H9 (cell line): ENCODE measurements at regions not wholly inside any gene's neighbourhood (a gene's known extent, or its start where the extent isn't known, plus 50 kb on each side); places are given as distances from the start of the nearest gene placed in this dataset.

Experiments
- DNase-seq: peaks from one replicate; pipeline ENCODE4 v3.0.0-alpha.2; 2017
- H2AFZ ChIP-seq: one replicate; pipeline ENCODE4 v1.6.1; 2013; ENCODE audit warnings: mild to moderate bottlenecking, low read length, control low read depth, moderate library complexity
- H2AK5ac ChIP-seq: 2 replicates; pipeline ENCODE4 v1.6.1; 2013; ENCODE audit warnings: low read length, control low read depth, mixed read lengths; ENCODE audit not compliant: insufficient read length
- H2BK120ac ChIP-seq: one replicate; pipeline ENCODE4 v1.6.1; 2013; ENCODE audit warnings: low read depth, mild to moderate bottlenecking, low read length, control low read depth, inconsistent platforms; ENCODE audit not compliant: poor library complexity, severe bottlenecking
- H2BK12ac ChIP-seq: 2 replicates; pipeline ENCODE4 v1.6.1; 2013; ENCODE audit warnings: low read length, control low read depth, mixed read lengths, low read depth; ENCODE audit not compliant: insufficient read length
- H2BK15ac ChIP-seq: 2 replicates; pipeline ENCODE4 v1.6.1; 2013; ENCODE audit warnings: low read depth, low read length, control low read depth
- H2BK20ac ChIP-seq: one replicate; pipeline ENCODE4 v1.6.1; 2013; ENCODE audit warnings: low read depth, mild to moderate bottlenecking, low read length, control low read depth, inconsistent platforms; ENCODE audit not compliant: poor library complexity, severe bottlenecking
- H2BK5ac ChIP-seq: 2 replicates; pipeline ENCODE4 v1.6.1; 2013; ENCODE audit warnings: low read length, control low read depth, mixed read lengths; ENCODE audit not compliant: insufficient read length
- H3K14ac ChIP-seq: 2 replicates; pipeline ENCODE4 v1.6.1; 2013; ENCODE audit warnings: low read length, control low read depth; ENCODE audit not compliant: insufficient read depth
- H3K18ac ChIP-seq: 2 replicates; pipeline ENCODE4 v1.6.1; 2013; ENCODE audit warnings: low read depth, mild to moderate bottlenecking, mixed read lengths, low read length, control low read depth; ENCODE audit not compliant: insufficient read length
- H3K23ac ChIP-seq: 2 replicates; pipeline ENCODE4 v1.6.1; 2013; ENCODE audit warnings: low read length, control low read depth, mixed read lengths, low read depth; ENCODE audit not compliant: insufficient read length
- H3K23me2 ChIP-seq: 2 replicates; pipeline ENCODE4 v1.6.1; 2013; ENCODE audit warnings: low read depth, mild to moderate bottlenecking, mixed read lengths, low read length, control low read depth; ENCODE audit not compliant: insufficient read length, poor library complexity, severe bottlenecking
- H3K27ac ChIP-seq: 2 replicates; pipeline ENCODE4 v1.5.1; 2013; ENCODE audit warnings: low read length, control low read depth, mixed read lengths, low read depth; ENCODE audit not compliant: insufficient read length
- H3K27me3 ChIP-seq: 2 replicates; pipeline ENCODE4 v1.6.1; 2013; ENCODE audit warnings: low read length, control low read depth, inconsistent platforms; ENCODE audit not compliant: insufficient read depth
- H3K4ac ChIP-seq: 2 replicates; pipeline ENCODE4 v1.6.1; 2013; ENCODE audit warnings: low read depth, mild to moderate bottlenecking, control low read depth, inconsistent platforms, low read length, moderate library complexity
- H3K4me1 ChIP-seq: 2 replicates; pipeline ENCODE4 v1.6.1; 2013; ENCODE audit warnings: low read length, control low read depth, inconsistent platforms; ENCODE audit not compliant: insufficient read depth
- H3K4me2 ChIP-seq: 2 replicates; pipeline ENCODE4 v1.6.1; 2013; ENCODE audit warnings: low read length, control low read depth, mixed read lengths; ENCODE audit not compliant: insufficient read length, insufficient read depth
- H3K56ac ChIP-seq: 2 replicates; pipeline ENCODE4 v1.6.1; 2013; ENCODE audit warnings: low read depth, mild to moderate bottlenecking, mixed read lengths, low read length, control low read depth; ENCODE audit not compliant: insufficient read length
- H3K79me1 ChIP-seq: 2 replicates; pipeline ENCODE4 v1.6.1; 2013; ENCODE audit warnings: low read depth, mild to moderate bottlenecking, moderate library complexity, low read length, control low read depth, inconsistent platforms; ENCODE audit not compliant: insufficient read depth, poor library complexity, severe bottlenecking
- H3K79me2 ChIP-seq: 2 replicates; pipeline ENCODE4 v1.6.1; 2013; ENCODE audit warnings: low read length, control low read depth, inconsistent platforms; ENCODE audit not compliant: insufficient read depth
- H3K9ac ChIP-seq: 2 replicates; pipeline ENCODE4 v1.6.1; 2013; ENCODE audit warnings: low read length, control low read depth, mixed read lengths; ENCODE audit not compliant: insufficient read length; ENCODE audit errors: extremely low read depth
- H3K9me3 ChIP-seq: one replicate; pipeline ENCODE4 v1.6.1; 2013; ENCODE audit warnings: low read depth, low read length, inconsistent platforms; ENCODE audit not compliant: control insufficient read depth
- H3T11ph ChIP-seq: one replicate; pipeline ENCODE4 v1.6.1; 2013; ENCODE audit warnings: mild to moderate bottlenecking, low read length, control low read depth, inconsistent platforms
- H4K20me1 ChIP-seq: one replicate; pipeline ENCODE4 v1.6.1; 2013; ENCODE audit not compliant: control insufficient read depth, insufficient read length, insufficient read depth
- H4K5ac ChIP-seq: 2 replicates; pipeline ENCODE4 v1.6.1; 2013; ENCODE audit warnings: low read depth, mild to moderate bottlenecking, mixed read lengths, low read length, control low read depth; ENCODE audit not compliant: insufficient read length
- H4K8ac ChIP-seq: replicated peaks from 2 replicates; pipeline ENCODE4 v1.6.1; 2013; ENCODE audit warnings: low read length, control low read depth, mixed read lengths, low read depth; ENCODE audit not compliant: insufficient read length
- H4K91ac ChIP-seq: 2 replicates; pipeline ENCODE4 v1.6.1; 2013; ENCODE audit warnings: low read depth, mild to moderate bottlenecking, moderate library complexity, mixed read lengths, low read length, control low read depth; ENCODE audit not compliant: insufficient read length
- H3K27ac Mint-ChIP-seq, 3 experiments: 2 replicates in 2 of 3; 3 replicates in 1 of 3; pipeline ENCODE4 v1.8.0; 2020 to 2021; ENCODE audit warnings: mixed read lengths in 3 of 3, mild to moderate bottlenecking in 1 of 3, moderate library complexity in 1 of 3
- H3K27me3 Mint-ChIP-seq: 2 replicates; pipeline ENCODE4 v1.8.0; 2021; ENCODE audit warnings: low read depth, mild to moderate bottlenecking, moderate library complexity, mixed read lengths
- H3K36me3 Mint-ChIP-seq, 3 experiments: 2 replicates in 2 of 3; 3 replicates in 1 of 3; pipeline ENCODE4 v1.8.0; 2020 to 2021; ENCODE audit warnings: low read depth in 3 of 3, mixed read lengths in 3 of 3; ENCODE audit not compliant: insufficient read depth in 1 of 3
- H3K4me1 Mint-ChIP-seq, 2 experiments: 2 replicates each; pipeline ENCODE4 v1.8.0; 2020; ENCODE audit warnings: mixed read lengths in 2 of 2
- H3K4me3 Mint-ChIP-seq, 2 experiments: 2 replicates in 1 of 2; 3 replicates in 1 of 2; pipeline ENCODE4 v1.8.0; 2020 to 2021; ENCODE audit warnings: mild to moderate bottlenecking in 2 of 2, mixed read lengths in 2 of 2, moderate library complexity in 1 of 2
- H3K9me3 Mint-ChIP-seq, 2 experiments: 2 replicates in 1 of 2; 3 replicates in 1 of 2; pipeline ENCODE4 v1.8.0; 2020; ENCODE audit warnings: mild to moderate bottlenecking in 2 of 2, mixed read lengths in 2 of 2, moderate library complexity in 1 of 2
- WGBS: extraction: QIAGEN DNeasy Blood & Tissue Kit; methylation state at CpG from one replicate; pipeline ENCODE4 v1.1.7; 2013; ENCODE audit warnings: missing lambda C conversion rate, low lambda C conversion rate, mixed read lengths; ENCODE audit not compliant: insufficient read length; ENCODE audit errors: extremely low coverage; 5-methylcytosine and 5-hydroxymethylcytosine counted together
- TF ChIP-seq, protein P1 (sequence below): fragments of 200-600 bp; sonication (generic); conservative IDR thresholded peaks from 3 replicates; pipeline ENCODE4 v1.8.0; 2021; ENCODE audit warnings: antibody characterized with exemption, mild to moderate bottlenecking

DNA sequence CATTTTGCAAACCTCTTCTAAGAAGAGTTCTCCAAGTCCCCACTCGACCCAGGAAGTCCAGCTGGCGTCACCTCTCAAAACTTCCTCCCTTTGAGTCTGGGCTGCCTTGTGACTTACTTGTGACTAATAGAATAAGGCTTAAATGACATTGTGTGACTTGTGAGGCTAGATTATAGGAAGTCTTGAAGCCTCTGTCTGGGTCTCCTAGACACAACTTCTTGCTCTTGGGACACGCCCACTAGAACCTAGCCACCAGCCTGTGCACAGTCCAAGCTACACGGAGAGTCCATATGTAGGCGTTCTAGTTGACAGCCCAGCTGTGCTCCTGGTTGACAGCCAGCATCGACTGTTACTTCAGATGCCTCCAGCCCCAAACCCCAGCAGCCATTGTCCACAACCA lies 66.7 kb upstream of the TANC2 start:
- peaks cover 0 to 2% of the 10 kb centered on the region in 2 experiments; a peak in 1 of 5 replicates for H3K9me3 Mint-ChIP-seq
- no CpG with 5 or more reads among the region's 6 CpGs for WGBS

More for the DNA sequence above, 66.7 kb upstream of the TANC2 start:
- H3K23ac ChIP-seq, result no peak overlapping the region
- H2BK15ac ChIP-seq, result no peak overlapping the region
- no peak overlapping the region for H4K5ac ChIP-seq
- no peak overlapping the region for H3K4me2 ChIP-seq
- H3T11ph ChIP-seq, result no peak overlapping the region
- no peak overlapping the region for H2BK5ac ChIP-seq
- H3K79me1 ChIP-seq, result no peaks in the 10 kb centered on the region
- no peaks in the 10 kb centered on the region for H3K27me3 ChIP-seq
- H3K9ac ChIP-seq, result no peak overlapping the region
- no peak overlapping the region for H2BK20ac ChIP-seq
- no peak overlapping the region for H4K8ac ChIP-seq
- no peaks in the 10 kb centered on the region for H4K20me1 ChIP-seq
- no peak overlapping the region for H2BK120ac ChIP-seq
- H3K4me3 Mint-ChIP-seq, result no peak overlapping the region
- no peaks in the 10 kb centered on the region for H3K23me2 ChIP-seq
- no peak overlapping the region for H2BK12ac ChIP-seq
- H3K27me3 Mint-ChIP-seq, result no peaks in the 10 kb centered on the region
- H3K56ac ChIP-seq, result no peak overlapping the region
- no peak overlapping the region for H2AK5ac ChIP-seq
- no peak overlapping the region for H3K27ac Mint-ChIP-seq
- no peaks in the 10 kb centered on the region for H3K79me2 ChIP-seq
- H3K4me1 Mint-ChIP-seq, result peaks cover 16 to 20% of the 10 kb centered on the region in 2 experiments
- H3K4ac ChIP-seq, result no peak overlapping the region
- TF ChIP-seq, protein P1, sequence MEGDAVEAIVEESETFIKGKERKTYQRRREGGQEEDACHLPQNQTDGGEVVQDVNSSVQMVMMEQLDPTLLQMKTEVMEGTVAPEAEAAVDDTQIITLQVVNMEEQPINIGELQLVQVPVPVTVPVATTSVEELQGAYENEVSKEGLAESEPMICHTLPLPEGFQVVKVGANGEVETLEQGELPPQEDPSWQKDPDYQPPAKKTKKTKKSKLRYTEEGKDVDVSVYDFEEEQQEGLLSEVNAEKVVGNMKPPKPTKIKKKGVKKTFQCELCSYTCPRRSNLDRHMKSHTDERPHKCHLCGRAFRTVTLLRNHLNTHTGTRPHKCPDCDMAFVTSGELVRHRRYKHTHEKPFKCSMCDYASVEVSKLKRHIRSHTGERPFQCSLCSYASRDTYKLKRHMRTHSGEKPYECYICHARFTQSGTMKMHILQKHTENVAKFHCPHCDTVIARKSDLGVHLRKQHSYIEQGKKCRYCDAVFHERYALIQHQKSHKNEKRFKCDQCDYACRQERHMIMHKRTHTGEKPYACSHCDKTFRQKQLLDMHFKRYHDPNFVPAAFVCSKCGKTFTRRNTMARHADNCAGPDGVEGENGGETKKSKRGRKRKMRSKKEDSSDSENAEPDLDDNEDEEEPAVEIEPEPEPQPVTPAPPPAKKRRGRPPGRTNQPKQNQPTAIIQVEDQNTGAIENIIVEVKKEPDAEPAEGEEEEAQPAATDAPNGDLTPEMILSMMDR, result no peak
- no peak overlapping the region for H2AFZ ChIP-seq
- no peak overlapping the region for H3K27ac ChIP-seq
- no peak for DNase-seq
- H3K36me3 Mint-ChIP-seq, result no peaks in the 10 kb centered on the region; a peak in 1 of 7 replicates
- H3K18ac ChIP-seq, result no peak overlapping the region
- H4K91ac ChIP-seq, result no peak overlapping the region
- no peak overlapping the region for H3K14ac ChIP-seq
- no peaks in the 10 kb centered on the region for H3K9me3 ChIP-seq
- H3K4me1 ChIP-seq, result no peaks in the 10 kb centered on the region; the same call in 1 of the 2 replicates
